ENCODE measurements at regions not wholly inside any gene's neighbourhood (a gene's known extent, or its start where the extent isn't known, plus 50 kb on each side); places are given as distances from the start of the nearest gene placed in this dataset.

DNA sequence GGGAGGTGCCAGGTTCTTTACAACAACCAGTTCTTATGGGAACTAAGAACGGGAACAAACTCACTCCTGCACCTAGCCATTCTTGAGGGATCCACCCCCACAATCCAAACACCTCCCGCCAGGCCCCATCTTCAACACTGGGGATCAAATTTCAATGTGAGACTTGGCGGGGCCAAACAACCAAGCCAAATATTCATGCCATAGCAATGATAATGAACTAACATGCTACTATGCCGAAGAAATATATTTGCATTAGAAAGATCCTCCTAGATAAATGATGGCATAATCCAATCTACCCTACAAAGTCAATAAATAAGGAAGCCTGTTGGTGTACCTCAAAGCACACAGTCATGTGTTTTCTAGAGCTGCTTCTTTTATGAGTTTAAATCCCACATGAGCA, 57.6 kb downstream of the CCDC71L start:
- TF ChIP-seq, protein P1, sequence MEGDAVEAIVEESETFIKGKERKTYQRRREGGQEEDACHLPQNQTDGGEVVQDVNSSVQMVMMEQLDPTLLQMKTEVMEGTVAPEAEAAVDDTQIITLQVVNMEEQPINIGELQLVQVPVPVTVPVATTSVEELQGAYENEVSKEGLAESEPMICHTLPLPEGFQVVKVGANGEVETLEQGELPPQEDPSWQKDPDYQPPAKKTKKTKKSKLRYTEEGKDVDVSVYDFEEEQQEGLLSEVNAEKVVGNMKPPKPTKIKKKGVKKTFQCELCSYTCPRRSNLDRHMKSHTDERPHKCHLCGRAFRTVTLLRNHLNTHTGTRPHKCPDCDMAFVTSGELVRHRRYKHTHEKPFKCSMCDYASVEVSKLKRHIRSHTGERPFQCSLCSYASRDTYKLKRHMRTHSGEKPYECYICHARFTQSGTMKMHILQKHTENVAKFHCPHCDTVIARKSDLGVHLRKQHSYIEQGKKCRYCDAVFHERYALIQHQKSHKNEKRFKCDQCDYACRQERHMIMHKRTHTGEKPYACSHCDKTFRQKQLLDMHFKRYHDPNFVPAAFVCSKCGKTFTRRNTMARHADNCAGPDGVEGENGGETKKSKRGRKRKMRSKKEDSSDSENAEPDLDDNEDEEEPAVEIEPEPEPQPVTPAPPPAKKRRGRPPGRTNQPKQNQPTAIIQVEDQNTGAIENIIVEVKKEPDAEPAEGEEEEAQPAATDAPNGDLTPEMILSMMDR (IDR thresholded peaks at IDR 0.05) = no peak
- TF ChIP-seq POLR2A (IDR thresholded peaks at IDR 0.05) = no peak
